DMS53 (cell line): ENCODE measurements at regions not wholly inside any gene's neighbourhood (a gene's known extent, or its start where the extent isn't known, plus 50 kb on each side); places are given as distances from the start of the nearest gene placed in this dataset.
"Not testable (repeated sequence)": the region's sequence is repeated elsewhere in the genome, so short reads cannot be mapped to it uniquely, and the experiment has no call there.

Source experiments
- DNase-seq: peaks from one replicate; lab custom pipeline; 2025; lab: John Stamatoyannopoulos, UW

GRCh38 chr15:84094720-84095119 lies 140.9 kb upstream of the GOLGA6L4 start:
- DNase-seq, result not testable (repeated sequence)

DNA sequence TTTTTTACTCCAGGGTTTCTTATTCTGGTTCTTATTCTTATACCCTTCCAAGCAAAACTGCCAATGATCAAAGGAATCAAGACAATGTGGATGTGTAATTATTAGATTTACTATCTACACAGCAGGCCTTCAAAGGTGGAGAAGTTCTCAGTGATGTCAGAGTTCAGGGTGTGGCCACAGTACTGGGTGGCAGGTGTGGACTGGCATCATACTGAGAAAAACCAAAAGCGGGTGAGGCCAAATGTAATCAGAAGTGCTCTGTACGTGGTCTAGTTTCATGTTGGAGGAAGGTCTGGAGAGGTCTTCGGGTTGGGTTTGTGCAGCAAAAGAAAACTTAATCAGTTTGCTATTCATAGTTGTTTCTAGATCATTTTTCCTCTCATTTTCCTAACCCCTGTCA lies 138.5 kb upstream of the GOLGA6L4 start:
- DNase-seq, result not testable (repeated sequence)

GRCh38 chr15:84098604-84099003 lies 137.0 kb upstream of the GOLGA6L4 start:
- no peak for DNase-seq

DNA sequence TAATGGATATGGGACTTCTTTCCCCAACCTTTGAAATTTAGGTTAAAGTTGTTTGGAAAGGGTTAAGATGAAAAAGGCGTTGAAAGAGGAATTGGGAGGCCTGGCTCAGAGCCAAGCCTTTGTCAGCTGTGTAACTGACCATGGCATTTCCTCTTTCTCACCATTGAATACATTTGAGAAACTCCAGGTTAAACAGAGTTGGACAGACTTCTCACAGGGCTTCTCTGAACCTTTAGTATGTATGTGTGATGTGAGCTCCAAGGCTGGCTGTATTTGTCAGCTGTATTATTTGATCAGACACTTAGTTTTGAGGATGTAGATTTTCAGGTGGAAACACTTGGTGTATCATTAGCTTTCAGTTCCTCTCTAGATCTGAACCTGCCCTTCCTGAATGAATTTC lies 136.4 kb upstream of the GOLGA6L4 start:
- DNase-seq, result peak; percentile 15

DNA sequence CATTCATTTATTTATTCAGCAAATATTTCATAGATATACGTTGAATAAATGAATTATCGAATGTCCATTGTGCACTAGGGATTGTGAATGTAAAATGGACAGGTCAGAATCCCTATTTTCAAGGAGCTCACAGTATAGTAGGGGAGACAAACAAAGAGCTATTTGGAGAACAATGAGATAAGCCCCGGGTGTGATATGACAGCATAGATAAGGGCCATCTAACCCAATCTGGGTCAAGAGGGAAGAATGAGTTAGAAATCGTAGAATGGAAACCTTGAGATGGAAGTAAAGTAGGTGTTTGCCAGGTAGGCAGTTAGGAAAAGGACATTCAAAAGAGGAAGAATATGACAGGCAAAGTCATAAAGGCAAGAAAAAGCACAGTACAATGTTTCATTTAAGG lies 132.2 kb upstream of the GOLGA6L4 start:
- no peak for DNase-seq

DNA sequence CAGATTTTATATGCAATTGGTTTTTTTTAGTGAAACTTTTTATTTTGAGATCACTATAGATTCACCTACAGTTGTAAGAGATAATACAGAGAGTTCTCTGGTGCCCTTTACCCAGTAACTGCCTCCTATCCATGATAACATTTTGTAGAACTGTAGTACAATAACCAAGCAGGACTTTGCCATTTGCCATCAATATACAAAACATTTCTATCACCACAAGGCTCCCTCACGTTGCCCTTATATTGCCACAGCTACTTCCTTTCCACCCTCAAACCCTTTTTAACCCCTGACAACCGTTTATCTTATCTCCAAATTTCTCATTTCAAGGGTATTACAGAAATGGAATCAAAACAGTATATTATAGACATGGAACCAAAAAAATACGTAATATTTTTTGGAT lies 130.7 kb upstream of the GOLGA6L4 start:
- DNase-seq, result no peak

GRCh38 chr15:84108728-84109127 lies 126.8 kb upstream of the GOLGA6L4 start:
- no peak for DNase-seq

- DNase-seq, result peak; percentile 40
Measured at GRCh38 chr15:84111575-84111974, 124.0 kb upstream of the GOLGA6L4 start.

GRCh38 chr15:84112025-84112424 lies 123.5 kb upstream of the GOLGA6L4 start:
- peak; percentile 39 for DNase-seq

GRCh38 chr15:84113919-84114318 lies 121.7 kb upstream of the GOLGA6L4 start:
- DNase-seq, result no peak

- DNase-seq, result not testable (repeated sequence)
Measured at GRCh38 chr15:84114680-84115079, 120.9 kb upstream of the GOLGA6L4 start.

DNA sequence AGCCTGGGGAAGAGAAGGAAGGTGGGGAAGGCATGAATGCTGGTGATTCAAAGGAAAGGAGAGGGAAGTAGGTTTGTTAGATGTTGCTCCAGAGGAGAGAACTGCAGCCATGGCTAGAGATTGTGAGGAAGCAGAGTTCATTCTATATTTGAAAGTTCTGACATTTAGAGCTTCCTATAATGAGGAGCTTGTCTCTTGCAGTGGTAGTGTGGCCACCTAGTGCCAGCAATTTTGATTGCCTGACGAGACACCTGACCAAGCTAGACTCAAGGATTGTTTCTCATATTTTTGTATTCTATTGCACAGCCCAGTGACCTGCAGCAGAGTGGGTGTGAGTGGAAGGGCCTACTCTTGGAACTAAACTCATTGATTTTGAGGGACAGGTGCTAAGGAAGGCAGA lies 116.2 kb upstream of the GOLGA6L4 start:
- peak; percentile 6 for DNase-seq

DNA sequence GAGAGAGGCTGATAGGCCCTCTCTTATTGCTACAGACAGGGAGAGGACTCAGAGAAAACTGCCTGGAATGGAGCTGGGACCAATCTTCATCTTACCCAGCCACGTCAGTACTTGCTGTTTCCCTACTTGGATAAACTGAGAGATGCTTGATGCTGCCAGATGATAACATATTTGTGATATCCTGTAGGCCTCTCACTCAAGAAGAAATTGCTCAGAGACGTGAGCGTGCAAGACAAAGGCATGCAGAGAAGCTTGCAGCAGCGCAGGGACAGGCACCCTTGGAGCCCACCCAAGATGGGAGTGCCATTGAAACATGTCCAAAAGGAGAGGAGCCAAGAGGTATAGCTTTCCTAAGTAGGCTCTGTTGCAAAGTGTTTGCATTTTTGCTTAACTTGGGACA lies 114.7 kb upstream of the GOLGA6L4 start:
- not testable (repeated sequence) for DNase-seq

- not testable (repeated sequence) for DNase-seq
Measured at GRCh38 chr15:84128706-84129105, 106.9 kb upstream of the GOLGA6L4 start.

DNA sequence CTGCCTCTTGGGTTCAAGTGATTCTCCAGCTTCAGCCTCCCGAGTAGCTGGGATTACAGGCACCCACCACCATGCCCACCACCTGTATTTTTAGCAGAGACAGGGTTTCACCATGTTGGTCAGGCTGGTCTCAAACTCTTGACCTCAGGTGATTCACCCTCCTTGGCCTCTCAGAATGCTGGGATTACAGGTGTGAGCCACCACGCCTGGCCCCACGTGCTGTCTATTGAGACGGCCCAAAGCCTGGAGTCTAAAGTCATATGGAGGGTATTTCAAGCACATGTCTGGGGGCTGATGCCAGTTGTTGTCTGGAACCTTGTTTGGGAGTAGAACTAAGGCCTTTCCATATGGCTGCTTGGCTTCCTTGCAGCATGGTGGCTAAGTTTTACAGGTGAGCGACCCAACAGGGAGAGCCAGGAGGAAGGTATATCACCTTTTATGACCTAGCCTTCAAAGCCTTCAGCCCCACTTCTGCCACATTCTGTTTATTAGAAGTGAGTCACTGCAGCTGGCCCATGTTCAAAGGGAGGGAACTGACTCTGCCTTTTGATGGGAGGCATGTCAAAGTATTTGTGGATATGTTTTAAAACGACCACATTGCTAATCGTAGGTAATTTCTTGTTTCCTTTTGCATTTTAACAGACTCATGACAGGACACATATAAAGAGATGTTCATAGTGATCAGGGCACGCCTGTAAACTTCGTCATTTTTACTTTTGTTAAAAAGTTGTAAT lies 105.3 kb upstream of the GOLGA6L4 start:
- DNase-seq, result peak; percentile 26

GRCh38 chr15:84135931-84136456 lies 99.6 kb upstream of the GOLGA6L4 start:
- DNase-seq, result not testable (repeated sequence)

DNA sequence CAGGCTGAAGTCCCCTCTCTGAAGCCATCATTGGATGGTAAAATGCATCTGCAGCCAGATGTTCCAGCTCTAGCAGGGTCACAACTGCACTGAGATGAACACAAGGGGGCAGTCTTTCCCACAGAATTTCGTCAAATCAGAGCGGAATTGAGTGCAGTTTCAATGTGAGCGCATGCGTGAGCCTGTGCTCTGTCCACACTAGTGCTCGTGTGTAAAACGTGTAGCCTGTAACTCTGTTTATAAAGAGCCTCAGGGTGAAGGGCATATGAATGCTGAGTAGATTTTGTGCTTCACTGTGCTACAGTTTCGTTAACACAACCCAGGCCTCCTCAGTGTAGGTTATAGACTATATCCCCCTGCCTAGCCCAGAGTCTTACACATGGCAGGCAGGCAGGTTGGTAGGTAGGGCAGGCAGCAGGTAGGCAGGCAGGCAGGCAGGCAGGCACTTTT lies 92.7 kb upstream of the GOLGA6L4 start:
- peak; percentile 69 for DNase-seq

- DNase-seq, result no peak
Measured at GRCh38 chr15:84143753-84144314, 91.7 kb upstream of the GOLGA6L4 start.

DNA sequence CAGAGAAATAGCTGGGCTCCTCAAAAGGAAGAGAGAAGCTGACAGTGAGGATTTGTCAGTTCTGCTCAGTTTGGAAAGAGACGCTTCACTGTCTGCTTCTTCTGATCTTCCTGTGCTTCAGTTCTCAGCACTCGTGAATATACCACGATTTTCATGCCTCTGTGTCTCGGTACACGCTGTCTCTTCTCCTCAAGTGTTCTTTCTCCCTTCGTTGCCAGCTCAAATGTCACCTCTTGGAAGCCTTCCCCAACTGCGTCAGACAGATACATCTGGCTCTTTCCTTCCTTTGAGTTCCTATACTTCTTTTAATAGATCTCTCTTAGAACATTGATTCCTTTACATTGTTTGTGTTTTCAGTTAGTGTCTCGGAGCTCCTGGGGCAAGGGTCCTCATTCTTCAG lies 90.6 kb upstream of the GOLGA6L4 start:
- not testable (repeated sequence) for DNase-seq

DNA sequence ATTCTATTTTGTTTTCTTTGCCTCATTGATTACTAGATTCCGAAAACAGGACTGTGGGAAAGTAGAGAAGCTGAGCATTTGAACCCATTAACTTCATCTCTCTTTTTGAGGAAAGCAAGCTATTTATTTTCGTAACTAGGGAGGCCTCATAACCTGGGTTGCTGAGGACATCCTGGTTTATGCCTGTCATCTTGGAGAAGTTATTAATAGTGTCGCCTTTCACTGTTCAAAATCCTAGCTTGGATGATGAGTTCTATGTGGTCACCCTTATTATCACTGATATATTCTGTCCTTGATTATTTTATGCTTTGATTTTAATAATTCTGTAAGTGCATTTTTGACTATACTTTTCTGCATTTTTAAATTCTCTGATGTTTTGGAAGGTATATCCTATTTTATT lies 89.3 kb upstream of the GOLGA6L4 start:
- not testable (repeated sequence) for DNase-seq

DNA sequence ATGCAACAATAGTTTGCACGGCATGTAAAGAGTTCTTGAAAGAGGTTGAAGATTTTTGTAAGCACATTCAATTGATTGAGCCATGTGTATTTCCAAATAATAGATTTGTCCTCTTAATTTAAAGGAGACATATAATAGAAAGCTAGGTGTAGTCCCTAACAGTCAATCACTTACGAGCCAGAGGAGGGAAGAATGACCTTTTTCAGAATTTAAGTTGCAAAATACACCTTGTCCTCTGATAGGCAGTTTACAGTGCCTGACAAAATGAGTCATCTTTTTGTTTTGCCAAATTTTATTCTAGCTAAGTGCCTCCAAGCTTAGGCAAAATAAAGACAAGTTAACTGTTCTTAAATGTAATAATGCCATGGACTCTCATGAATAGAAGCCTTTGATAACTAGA lies 88.3 kb upstream of the GOLGA6L4 start:
- not testable (repeated sequence) for DNase-seq

- no peak for DNase-seq
Measured at GRCh38 chr15:84151205-84151931, 84.2 kb upstream of the GOLGA6L4 start.
